ENCODE measurements at regions not wholly inside any gene's neighbourhood (a gene's known extent, or its start where the extent isn't known, plus 50 kb on each side); places are given as distances from the start of the nearest gene placed in this dataset.
"Not testable (repeated sequence)": the region's sequence is repeated elsewhere in the genome, so short reads cannot be mapped to it uniquely, and the experiment has no call there.

DNA sequence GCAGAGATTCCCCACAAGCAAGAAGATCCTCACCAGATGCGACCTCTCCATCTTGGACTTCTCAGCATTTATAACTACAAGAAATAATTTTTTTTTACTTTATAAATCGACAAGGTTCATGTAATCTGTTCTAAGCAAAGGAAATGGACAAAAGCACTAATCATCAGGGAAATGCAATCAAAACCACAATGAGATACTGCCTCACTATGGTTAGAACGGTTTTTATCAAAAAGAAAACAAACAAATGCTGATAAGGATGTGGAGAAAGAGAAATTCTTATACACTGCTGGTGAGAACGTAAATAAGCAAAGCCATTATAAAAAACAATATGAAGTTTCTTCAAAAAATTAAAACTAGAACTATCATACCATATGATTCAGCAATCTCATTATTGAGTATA, 1382.6 kb downstream of the ARAP2 start:
- ATAC-seq: no peak
- intact Hi-C loops (cut with DNase I): no loop called here
- DNase-seq: no peak

DNA sequence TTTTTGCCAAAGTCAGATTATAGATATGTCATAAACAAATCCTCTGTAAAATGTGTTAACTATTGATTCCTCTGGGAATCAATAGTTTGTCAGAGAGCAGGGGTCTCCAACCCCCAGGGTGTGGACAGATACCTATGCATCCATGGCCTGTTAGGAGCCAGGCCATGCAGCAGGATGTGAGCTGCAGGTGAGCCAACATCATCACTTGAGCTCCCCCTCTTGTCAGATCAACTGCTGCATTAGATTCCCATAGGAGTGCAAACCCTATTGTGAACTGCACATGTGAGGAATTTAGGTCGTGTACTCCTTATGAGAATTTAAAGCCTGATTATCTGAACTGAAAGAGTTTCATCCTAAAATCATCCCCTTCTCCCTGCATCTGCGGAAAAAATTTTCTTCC, 1365.4 kb downstream of the ARAP2 start:
- intact Hi-C loops (cut with DNase I): no loop called here
- ATAC-seq: no peak

DNA sequence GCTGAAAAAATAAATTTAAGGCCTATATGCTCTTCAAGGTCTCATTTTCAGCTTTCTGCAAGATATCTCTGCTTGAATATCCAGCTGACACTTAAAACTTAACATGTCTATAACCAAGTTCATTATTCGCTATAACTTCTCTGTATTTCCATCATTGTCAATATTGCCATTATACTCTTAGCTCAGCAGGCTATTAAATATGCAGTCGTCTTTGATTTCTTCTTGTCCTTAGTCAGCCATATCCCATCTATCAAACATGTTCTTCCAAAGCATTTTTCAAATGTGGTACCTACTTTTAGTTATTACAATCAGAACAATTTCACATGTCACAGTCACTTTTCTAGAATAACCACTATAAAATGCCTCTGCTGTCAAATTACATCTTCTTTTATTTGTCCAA, 1364.1 kb downstream of the ARAP2 start:
- DNase-seq (no peak), ATAC-seq (no peak)
- intact Hi-C loops (cut with DNase I): no loop called here

More for the DNA sequence above, 1365.4 kb downstream of the ARAP2 start:
- no peak for DNase-seq

DNA sequence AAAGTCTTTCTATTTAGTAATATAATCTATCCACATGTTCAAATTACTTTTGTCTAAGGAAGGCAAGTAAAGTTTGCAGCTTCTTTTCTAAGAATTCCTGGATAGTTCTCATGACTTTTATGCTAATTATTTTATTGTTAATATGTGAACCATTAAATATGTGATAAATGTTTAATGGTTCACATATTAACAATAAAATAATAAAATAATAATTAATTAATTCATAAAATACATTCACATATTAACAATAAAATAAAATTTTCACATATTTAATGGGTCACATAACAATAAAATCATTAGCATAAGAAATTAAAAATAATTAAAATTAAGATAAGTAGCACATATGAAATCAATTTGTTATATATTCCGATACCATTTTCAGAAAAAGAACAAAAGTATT, 1352.4 kb downstream of the ARAP2 start:
- DNase-seq (no peak), ATAC-seq (no peak)
- intact Hi-C loops (cut with DNase I): no loop called here

DNA sequence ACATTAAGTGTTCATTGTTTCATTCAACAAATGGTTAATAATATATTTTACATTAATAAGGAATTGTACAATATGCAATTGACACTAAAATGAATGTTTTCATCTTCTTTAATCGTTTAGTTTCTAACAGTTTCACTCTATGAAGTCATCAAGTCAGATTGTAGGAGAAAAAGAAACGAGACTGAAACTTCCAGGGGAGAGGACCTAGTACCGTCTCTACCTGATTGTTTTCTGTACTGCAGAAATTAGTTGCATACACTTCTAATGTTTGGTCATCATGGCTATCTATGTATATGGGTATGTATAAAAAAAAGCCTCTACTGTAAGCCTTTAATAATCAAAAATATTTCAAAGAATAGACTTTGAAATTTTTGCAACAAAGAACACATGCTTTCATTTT, 1350.9 kb downstream of the ARAP2 start:
- DNase-seq: no peak
- no peak for ATAC-seq
- intact Hi-C loops (cut with DNase I): no loop called here

DNA sequence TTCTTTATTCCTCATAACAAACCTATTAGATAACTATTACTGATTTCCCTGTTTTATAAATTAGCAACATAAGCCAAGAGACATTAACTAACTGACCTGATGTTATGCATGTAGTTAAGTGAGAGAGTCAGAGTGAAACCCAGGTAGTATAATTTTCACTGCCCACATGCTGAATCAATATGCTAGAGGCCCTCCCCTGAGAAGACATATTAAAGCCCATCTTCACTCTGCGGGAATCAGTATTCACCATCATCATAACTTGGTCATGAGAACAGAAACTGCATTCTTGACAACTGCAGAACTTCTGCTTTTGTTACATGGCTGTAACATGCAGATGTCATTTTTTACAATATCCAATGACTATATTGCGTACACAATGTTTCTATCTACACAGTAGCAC, 1324.3 kb downstream of the ARAP2 start:
- intact Hi-C loops (cut with DNase I): no loop called here
- ATAC-seq: no peak
- DNase-seq: no peak

DNA sequence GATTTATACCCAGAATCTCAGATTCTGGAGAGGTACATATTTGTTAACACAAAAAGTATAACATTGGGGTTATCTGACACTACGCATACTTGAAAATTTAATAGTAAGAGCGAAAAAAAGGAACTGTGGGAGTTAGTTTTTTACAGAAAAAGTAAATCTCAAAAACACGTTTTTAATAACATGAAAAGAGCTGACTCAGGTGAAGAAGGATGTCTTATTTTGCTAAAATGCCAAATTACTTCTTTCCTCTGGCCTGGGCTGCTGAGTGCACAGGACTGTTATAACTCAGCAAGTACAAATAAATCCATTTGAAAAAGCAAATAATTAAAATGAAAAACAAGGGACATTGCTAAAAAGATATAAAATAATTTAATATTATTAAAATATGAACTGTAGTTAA, 1322.9 kb downstream of the ARAP2 start:
- intact Hi-C loops (cut with DNase I): no loop called here
- ATAC-seq (no peak), DNase-seq (no peak)

DNA sequence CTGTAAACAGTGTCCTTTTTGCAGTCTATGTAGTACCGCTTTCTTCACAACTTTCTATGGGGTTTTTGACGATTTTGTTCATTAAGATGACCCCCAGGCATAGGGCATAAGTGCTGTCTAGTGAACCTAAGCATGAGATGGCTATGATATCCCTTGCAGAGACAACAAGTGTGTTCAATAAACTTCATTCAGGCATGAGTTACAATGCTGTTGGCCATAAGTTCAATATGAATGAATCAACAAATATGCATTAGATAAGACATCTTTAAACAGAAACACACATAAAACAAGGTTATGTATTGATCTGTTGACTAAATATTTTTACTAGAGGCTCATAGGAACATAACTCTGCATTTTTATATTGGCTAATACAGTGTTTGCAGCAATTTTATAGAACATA, 1322.0 kb downstream of the ARAP2 start:
- intact Hi-C loops (cut with DNase I): no loop called here
- DNase-seq (no peak), ATAC-seq (no peak)

DNA sequence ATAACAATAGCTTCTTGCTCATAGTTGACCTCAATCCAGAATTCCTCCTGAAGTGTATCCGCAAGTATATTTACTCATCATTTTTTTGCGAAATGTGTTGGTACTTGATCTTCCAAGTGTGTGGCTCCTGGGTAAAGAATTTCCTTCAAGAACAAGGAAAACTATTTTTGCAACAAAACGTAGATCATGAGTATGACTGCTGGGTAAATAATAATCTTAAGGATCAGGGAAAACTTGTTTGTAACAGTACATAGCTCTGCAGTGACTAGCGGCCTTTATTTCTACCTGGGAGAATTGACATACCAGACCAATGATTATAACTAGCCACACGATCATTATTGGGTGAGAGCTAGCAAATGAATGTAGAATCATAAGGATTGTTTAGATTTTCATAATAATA, 1311.7 kb downstream of the ARAP2 start:
- DNase-seq (no peak), ATAC-seq (no peak)
- intact Hi-C loops (cut with DNase I): no loop called here

DNA sequence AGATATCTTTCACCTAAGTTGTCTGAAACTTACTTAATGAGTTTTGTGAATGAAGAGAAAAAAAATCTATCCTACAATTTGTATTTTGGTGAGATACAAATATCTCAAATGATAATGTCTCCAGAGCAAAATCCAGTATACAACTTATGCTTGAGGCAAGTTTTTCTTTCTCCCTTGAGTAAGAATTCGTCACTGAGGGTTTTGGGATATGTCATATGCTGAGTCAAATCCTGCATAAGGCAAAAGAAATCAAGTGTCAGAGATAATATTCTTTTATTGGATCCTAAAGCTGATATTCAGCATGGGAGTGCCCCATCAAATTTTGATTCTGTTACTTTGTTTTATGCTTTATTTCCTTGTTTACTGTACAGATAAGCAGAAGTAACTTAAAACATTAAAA, 1308.6 kb downstream of the ARAP2 start:
- intact Hi-C loops (cut with DNase I): no loop called here
- DNase-seq (no peak), ATAC-seq (no peak)

DNA sequence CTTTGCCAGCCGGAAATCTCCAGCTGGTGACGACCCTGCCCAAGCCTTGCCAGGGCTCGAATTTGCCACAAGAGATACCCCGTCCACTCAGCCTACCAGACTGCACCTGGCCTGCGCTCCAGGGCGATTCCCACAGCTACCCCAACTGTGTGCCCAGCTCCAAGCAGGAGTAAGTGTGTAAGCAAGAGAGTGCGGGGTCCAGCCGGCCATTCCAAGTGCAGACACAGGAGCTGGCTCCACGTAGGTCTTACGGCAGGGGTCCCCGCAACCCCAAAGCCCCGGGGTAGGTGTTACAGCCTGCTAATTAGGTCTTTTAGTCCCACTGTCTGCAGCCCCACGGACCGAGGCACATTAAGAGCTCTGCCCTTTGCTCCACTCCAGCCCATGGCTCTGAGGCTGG, 1305.2 kb downstream of the ARAP2 start:
- intact Hi-C loops (cut with DNase I): no loop called here
- DNase-seq (no peak), ATAC-seq (no peak)

DNA sequence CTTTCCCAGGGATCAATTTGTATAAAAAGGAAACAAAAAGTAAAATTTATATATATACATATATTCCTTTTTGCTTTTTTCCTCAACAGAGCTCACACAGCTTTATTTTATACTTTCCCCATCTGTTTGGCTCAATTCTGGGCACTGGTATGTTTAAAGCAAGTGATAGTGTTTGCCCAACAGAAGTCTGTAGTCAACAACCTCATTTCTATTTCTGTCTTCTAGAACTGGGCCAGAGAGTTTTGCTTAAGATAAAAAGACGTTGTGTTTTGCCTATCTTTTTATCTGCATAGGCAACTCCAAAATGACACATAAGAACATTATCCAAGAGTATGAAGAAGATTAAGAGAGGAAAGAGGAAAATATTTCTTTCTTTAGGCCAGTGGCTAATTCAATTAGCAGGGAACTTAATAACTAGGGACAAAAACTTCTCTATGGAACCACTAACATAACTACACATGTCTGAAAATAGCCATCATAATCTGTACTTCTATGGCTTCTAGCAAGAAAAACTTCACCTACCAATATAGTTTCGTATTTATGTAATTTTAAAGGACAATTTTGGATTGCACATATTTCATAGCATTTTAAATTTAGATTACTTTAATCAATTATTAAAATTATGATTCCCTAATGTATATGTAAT, 1300.5 kb downstream of the ARAP2 start:
- intact Hi-C loops (cut with DNase I): no loop called here
- no peak for DNase-seq
- ATAC-seq: no peak

DNA sequence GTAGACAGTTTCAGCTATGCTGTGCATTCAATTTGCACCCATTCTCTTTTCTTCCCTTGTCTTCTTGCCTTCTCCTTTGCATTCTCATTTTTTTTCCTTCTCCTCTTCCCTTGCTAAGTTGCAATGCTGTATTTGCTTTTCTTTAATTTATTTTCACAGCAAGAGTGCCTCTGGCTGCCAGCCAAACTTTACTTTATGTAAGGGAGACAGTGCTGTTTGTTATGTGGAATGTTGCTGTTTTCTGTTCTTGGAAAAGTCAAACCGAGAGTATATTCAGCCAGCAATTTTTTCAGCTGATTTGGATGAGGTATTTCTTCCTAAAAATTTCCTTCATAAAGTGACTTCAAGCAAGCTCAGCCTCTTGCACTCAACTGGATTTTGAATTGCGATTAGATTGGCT, 1293.4 kb downstream of the ARAP2 start:
- DNase-seq: no peak
- ATAC-seq: no peak
- intact Hi-C loops (cut with DNase I): no loop called here

DNA sequence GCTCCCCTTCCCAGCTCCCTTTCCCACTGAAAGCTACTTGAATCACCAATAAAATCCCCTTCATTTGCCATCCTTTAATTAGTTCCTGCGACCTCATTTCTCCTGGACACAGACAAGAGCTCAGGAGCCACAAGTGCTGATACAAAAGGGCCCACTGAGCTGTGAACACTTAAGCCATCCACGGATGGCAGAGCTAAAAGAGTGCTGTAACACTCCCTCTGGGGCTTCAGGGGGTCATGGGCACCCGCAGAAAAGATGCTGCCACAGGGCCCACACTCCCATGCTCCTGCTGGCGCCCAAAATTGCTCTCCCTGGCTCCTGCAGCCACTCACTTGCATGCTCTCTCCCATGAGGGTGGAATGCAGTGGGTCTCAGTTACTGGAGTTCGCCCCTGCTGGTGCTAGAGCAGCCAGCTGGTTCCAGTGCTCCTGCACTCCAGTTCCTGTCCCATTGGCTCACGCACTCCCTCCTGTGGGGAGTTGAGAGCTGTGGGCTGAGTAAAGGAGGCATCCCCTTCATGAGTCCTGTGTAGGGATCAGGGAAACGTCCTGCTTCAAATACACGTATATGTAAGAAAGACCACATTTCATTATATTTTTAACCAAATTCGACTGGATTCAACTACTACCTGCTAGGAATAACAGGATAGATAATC, 1291.0 kb downstream of the ARAP2 start:
- ATAC-seq (no peak), DNase-seq (no peak)
- intact Hi-C loops (cut with DNase I): no loop called here

DNA sequence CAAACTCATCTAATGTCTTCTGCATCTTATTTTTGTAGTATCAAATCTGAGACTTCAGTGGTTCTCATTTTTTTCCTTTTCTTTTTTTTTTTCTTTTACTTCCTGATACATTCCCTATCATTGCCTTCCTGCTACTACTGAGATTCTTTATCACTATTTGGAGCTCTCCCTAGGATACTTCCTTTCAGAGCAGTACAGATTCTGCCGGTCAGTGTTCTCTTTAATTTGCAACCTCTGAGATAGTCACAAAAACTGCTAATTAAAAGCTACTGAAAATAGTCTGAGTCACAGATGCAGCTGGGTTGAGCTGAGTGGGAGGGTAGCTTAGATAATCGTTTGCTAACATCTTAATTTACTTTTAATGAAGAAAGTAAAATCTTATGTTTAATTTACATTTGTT, 1279.7 kb downstream of the ARAP2 start:
- DNase-seq: no peak
- intact Hi-C loops (cut with DNase I): no loop called here
- ATAC-seq: no peak

DNA sequence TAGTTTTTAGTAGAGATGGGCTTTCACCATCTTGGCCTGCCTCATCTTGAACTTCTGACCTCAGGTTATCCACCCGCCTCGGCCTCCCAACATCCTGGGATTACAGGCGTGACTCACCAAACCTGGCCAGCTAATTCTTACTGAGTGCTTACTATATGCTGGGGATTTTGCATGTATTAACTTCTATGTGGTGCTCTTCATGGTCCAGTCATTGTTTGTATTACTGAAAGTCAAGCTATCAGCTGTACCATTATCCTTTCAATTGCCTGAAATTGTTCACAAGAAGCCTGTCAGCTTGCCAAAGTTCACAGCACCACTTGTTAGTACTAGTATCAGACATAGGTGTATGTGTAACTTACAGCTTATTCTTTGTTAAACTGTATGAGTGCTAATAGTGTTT, 1272.1 kb downstream of the ARAP2 start:
- no peak for DNase-seq
- intact Hi-C loops (cut with DNase I): no loop called here
- ATAC-seq: no peak

DNA sequence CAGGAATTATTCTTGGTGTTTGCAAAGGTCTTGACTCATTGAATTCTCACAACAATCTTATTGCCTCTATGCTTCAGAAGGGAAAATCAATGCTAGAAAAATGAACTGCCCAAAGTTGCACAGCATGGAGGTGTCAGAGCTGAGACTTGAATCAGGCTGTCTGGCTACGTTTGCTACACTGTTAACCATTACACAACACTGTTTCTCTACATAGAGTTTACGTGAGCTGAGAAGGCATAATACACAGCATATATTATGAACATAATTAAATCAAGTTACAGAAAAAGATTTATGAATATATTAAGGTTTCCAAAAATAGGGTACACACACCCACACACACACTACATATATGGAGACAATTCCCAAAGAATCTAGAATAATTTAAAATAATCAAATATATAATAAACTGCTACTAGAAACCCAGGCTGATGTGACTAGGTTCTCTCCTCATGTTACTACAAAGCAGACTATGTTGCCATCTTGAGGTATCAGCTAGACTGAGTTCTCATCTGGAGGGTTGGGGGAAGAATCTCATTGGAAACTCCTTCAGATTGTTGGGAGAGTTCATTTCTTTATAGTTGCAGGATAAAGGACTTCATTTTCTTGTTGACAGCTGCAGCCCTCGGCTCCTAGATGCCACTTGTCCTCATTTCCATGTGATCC, 1270.5 kb downstream of the ARAP2 start:
- DNase-seq (no peak), ATAC-seq (no peak)
- intact Hi-C loops (cut with DNase I): no loop called here

DNA sequence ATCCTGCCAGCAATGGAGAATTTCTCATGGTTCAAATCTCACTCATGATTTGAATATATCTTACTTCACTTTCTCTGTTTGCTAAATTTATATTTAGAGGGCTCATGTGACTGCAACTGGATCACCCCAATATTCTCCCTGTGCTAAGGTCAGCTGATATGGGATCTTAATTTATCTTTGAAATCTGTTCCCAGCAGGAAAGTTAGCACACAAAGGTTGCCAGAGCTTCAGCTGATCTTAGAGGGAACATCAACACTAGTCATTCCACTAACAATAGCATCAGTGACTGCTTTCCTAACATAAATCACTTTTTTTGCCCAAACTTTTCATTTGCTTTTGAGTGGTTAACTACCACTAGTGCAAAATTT, 1270.0 kb downstream of the ARAP2 start:
- intact Hi-C loops (cut with DNase I): no loop called here
- ATAC-seq (no peak), DNase-seq (no peak)

DNA sequence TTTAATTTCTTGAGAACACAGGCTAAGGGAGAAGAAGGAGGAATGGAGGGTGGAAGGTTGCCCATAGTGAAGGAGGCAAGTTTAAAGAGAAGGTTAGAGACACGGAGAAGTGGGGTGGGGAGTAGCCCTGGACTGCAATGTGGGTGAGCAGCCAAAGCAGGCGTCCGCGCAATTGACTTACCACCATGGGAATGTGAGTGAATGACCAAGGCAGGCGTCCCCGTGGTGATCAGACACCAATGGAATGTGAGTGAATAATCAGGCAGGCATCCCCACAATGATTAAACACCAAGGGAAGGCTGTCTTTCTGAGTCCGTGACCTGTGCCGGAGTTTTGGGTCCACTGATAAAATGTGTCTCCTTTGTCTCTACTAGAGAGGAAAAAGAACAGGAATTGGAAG, 1223.1 kb downstream of the ARAP2 start:
- intact Hi-C loops (cut with DNase I); DNase-seq; ATAC-seq: not testable (repeated sequence)

DNA sequence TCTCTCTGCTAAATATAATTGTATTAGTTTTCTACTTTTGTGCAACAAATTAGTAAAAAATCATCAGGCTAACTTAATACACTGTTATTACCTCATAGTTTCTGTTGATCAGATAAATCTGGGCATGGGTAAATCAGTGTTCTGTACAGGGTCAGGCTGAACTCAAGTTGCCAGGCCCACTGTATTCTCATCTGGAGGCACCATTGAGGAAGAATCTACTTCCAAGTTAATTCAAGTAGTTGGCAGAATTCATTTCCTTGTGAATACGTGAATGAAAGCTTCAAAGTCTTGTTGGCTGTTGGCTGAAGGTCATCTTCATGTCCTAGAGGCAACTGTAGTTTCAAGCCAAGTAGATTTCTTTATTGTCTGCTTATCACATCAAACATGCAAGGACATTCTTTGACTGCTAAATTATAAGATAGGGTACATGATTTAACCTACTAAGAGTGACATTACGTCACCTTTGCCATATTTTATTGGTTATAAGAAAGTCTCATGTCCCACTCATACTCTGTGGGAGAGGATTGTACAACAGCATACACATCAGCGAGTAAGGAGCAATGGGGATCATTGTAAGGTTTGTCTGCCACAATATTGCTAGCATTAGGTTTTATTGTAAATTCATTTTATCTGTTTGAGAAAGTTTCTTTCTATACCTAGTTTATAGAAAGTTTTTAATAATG, 1219.0 kb downstream of the ARAP2 start:
- intact Hi-C loops (cut with DNase I): no loop called here
- no peak for ATAC-seq
- no peak for DNase-seq

Data from left cardiac atrium (tissue), 4 donors.